ENCODE measurements at regions not wholly inside any gene's neighbourhood (a gene's known extent, or its start where the extent isn't known, plus 50 kb on each side); places are given as distances from the start of the nearest gene placed in this dataset.

DNA sequence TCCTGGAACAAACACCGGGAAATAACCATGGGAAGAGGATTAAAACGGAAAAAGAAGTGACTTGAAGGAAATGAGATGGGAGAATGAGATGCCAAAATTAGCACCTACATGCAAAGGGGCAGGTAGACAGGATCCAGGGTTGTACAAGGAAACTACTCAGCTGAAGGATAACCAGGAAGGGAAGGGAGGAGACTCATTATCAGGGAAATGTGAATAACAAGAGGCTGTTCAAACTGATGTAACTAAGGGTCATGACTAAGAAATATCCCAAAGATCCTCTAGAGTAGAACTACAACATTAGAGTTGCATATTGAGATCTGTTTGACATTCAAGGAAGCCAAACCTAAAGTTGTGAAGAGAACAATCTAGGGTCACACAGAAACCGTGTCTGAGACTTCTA is 166.2 kb upstream of the SP8 start:
- FAIRE-seq, result no peak

DNA sequence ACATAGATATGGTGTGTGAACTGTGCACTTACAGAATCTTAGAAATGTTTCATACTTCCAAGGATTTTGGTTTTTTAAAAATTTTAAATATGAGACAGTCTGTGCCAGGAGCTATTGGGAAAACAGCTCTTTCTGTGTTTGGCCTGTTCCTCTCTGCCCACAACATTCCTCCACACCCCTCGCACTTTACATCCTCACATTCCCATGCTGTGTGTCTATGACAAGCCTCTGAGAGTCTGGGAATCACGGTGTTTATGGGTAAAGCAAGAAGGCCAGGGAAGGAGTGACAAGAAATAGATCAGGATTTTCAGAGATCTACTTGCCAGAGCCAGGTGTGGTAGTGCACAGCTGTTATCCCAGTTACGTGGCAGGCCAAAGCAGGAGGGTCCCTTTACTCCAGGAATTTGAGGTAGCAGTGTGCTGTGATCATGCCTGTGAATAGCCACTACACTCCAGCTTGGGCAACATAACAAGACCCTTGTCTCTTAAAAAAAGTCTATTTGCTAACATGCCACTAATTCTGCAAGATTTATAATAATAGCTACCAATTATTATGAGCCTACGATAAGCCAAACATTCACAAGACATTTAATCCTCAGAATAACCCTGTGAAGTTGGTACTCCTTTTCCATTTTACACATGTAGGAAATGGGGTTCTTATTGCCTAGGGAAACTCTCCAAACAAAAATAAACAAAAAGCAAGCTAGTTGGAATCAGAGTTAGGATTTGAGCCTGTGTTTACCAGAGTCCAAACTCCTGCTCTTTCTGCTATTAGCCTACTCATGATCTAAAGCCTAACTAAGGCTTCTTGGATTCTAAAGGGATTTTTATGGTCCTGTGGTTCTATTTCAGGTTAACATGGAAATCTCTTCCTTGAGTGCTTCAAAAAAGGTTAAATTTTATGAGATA is 168.3 kb upstream of the SP8 start:
- no peak for FAIRE-seq

DNA sequence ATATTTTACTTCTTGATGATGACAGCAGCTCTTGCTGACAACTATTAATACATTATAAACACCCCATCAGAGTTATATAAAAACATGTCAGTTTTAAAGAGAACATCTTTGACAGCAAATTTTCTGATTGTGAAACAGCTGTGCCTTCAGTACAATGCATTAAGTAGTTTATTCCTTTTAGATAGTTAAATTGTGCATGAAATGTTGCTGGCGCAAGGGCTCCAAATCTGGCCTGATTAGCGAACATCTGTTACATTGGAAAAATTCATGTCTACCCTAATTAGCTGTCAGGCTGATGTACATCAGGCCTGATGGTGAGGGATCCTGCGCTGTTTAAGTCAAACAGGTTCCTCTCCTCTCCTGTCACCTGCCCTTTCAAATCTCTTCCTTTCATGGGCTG is 171.9 kb upstream of the SP8 start:
- no peak for FAIRE-seq

DNA sequence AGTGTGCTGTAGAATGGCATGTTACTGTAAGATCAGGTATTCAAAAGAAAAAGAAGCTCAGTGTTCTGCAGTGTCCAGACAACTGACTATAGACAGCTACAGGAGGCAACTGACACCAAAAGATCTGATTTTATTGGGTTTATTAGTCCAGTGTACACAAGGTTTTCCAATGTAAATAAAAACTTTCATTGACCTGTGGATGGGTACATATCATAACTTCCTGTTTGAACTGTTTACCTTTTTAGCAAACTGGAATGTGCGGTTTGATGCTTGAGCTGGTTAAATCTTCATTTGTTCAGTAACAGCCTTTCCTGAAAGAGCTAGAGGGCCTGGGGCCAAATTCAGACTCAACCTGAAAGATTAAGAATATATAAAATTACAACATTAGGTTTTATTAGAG is 172.6 kb upstream of the SP8 start:
- FAIRE-seq, result no peak

DNA sequence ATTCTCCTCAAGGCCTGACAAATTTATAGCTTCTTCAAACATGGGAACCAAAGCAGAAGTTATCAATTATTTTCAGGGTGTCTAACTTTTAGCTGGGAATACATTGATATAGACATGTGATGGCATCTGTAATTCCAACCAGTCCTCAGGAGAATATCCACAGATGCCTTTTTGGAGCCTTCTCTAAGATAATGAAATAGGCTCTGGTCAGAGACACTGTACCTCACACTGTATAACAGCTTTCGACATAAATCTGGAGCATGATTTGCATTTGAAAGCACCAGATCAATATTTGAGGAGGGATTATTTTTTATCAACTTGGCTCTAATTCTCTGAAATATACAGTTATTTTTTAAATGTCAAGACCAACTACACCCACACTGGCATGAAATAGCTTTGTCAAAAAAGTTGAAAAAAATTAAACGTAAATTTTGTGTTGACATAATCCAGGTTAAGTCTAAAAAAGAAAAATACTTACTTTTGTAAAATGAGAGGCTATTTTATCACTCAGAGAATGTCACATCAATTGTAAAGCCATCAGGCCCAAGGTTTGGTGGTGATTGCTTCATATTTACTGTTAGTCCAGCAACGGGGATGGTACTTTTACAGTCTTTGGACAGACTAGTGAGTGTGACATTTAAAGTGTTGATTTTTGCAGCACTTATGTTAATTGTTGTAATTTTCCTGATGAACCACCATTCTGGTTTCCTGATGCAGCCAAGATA is 177.0 kb upstream of the SP8 start:
- no peak for FAIRE-seq

DNA sequence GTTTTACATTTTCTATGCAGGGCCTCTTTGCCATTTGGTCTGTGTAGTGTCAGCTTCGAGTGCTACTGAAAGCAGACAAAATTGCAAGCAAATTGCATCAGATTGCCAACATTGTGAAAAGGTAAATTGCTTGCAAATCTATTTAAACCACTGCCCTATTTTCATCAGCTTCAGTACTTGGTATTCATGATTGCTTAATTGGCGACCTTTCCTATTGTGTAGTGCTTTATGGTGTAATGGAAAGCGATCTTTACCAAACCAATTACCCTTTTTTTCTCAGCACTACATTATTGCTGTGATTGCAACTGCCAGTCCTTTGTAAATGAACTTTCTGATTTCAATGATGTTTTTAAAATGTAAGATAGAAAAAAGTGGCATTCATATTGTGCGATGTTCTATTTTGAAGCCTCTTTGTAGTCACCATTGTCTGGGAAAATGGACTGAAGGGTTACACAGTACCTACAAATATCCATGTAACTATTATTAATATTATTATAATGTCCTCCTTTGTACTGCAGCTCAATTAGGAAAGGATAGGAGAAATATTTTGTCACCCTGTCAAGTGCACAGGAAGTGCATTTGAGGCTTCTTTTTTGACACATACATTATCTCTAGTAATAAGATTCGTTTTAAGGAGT is 177.7 kb upstream of the SP8 start:
- FAIRE-seq, result no peak

DNA sequence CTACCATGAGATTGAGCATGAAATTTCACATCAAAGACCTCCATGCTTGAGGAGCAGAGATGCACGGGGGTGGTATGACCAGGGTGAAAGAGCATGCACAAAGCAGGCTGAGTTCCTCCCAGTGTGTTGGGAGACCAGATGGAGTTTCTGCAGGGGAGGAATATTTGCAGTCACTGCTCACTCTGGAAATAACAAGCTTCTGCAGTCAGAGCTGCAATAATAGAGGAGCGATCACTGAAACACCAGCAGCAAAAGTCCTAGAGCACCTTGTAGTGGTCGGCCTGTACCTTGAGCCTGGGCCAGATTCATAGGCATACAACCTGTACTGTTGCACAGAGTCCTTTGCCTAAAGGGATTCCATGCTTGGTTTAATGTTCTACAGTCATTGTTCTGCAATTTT is 184.5 kb upstream of the SP8 start:
- FAIRE-seq, result no peak

DNA sequence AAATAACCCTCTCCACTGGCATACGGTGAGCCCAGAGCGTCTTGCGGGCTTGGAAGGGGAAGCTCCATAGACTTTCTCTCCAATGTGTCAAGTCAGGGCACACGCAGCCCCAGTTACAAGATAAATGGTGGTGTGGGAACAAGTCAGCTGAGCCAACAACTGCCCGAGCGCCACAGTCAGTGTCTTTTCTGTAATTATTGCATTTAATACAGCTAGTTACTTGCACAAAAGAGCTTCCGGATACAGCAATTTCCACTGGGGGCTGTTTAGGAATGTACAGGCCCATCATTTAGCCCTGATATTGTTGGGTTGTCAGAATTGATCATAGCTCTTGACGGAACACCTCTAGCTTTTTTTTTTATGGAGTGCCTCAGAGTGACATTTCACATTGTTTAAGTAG is 193.5 kb upstream of the SP8 start:
- FAIRE-seq, result no peak

DNA sequence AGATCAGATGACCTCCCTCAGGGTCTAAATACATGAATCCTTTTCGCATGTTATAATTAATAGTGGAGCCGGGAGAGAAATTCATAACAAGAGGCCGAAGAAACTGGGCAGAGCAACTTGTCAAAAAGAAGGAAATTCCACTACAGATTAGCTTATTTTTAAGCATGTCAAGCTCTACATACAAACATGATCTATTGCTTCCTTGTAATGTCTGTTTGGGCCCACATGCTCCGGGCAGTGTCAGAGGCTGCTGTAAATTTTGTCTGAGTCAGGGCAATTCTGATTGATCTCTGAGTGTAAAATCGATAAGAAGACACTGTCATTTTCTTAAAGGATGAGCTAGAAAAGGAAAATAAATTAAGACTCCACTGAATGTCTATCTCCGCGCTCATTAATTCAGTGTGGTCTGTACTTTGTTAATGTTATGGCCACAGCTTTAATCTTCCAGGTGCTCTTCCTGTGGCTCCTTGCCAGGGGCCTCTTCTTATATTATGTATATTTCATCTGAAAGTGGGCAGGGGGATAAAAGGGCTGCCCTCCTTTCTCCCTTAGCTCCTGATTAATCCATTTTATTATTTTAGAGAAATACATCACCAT is 194.1 kb upstream of the SP8 start:
- FAIRE-seq, result no peak

DNA sequence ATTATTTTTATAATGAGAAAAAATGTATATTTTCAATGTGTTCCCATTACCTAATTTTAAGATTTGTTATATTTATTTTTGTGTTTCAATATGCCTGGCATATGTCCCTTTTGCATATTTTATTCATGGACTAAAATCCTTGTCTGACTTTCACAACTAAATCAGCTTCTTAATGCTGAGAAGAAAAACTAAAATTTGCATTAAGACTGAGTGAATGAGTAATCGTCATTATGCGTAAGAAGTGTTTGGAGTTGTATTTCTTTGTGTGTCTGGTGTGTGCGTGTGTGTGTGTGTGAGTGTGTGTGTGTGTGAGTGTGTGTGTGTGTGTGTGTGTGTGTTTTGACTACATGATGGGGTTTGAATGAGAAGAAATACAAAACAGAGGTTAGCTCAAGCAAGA is 201.7 kb upstream of the SP8 start:
- FAIRE-seq, result no peak

DNA sequence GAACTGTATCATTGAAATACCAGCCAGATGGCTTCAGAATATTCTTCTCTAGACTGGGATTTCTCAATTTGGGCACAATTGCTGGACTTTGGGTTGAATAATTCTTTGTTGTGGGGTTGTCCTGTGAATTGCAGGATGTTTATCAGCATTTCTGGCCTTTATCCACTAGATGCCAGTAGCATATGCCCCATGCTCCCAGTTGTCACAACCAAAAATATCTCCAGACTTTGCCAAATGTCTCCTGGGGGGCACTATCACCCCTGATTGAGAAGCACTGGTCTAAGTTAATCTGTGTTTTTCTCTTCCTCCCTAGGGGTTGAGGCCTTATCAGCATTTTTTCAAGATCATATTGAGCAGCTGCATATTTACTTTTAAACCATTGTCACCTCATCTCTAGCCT is 204.9 kb upstream of the SP8 start:
- no peak for FAIRE-seq

DNA sequence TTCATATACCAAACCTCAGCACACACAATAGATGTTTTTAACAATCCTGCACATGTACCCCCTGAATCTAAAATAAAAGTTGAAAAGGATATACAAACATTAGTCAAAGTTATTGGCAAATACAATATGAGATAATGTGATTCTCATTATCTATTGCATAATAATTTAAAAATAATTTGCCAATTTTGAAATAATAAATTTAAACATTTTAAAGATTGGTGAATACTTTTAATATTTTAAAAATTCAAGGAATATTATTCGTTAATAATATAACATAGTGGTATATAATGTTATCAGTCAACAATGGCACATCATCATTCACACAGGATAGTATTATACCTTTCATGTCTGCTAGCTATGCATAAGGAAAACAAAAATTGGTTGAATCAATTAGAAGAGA is 207.0 kb upstream of the SP8 start:
- FAIRE-seq, result no peak

DNA sequence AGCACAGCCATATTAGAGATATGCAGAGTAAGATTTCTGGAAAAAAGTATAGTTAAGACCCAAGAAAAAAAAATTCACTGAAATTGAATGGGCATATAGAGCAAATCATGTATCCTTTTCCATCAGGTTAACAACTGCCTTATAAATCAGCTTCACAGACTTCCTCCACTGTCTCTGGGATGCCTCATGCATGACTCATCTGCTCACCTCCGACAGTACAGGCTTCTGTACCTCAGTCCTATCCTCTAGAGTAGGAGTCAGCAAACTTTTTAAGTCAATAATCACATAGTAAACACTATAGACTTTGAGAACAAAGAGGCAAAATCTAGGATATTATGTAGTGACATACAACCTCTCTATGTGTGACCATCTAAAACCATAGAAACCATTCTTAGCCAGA is 211.6 kb upstream of the SP8 start:
- FAIRE-seq, result no peak

DNA sequence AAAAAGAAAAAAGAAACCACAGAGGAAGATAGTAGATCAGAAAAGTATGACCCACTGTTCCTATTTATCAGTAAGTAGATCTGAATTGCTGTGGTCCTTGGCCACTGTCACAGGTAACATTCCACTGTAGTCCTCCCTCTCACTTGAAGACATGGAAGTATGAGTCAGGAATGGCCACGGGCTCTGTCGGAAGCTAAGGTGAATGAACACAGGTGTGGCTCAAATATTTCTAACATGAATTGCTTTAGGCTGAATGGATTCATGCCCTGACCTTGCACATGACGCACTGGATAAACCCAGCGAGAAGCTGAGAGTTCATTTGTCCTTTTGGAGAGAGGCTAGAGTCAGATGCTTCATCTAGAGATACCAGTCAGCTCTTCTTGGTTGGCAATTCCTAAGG is 224.5 kb upstream of the SP8 start:
- FAIRE-seq, result no peak

DNA sequence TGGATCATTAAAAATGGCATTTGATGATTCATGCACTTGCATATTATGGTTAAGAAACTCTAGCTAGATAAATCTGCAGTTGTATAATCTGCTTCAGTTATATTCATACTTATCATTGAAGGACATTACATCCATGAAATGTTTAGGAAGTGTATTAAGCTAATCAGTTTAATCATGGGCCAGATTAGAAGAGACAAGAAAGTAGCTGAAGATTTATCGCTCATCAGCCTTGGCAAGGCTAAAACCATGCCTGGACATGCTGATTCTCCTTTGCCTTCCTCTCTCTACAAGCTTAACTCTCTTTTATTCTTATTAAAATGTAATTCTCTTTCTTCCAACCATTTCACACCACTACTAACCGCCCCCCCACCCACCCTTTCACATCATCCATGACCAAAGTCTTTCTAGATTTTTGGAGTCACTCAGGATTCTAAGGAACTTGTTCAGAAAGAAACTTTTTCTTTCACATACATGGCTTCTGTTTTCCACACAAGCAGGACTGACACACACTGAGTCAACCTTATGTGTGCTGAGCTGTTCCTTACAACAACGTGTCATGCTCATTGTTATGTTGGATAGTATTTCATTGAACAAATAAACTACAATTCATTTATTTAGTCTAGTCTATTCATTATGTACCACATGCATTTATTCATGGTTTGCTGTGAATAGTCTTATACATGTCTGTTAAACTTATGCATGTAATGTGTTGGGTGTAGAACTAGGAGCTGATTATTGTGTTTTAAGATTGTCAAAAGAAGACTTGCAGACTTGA is 227.3 kb upstream of the SP8 start:
- no peak for FAIRE-seq

DNA sequence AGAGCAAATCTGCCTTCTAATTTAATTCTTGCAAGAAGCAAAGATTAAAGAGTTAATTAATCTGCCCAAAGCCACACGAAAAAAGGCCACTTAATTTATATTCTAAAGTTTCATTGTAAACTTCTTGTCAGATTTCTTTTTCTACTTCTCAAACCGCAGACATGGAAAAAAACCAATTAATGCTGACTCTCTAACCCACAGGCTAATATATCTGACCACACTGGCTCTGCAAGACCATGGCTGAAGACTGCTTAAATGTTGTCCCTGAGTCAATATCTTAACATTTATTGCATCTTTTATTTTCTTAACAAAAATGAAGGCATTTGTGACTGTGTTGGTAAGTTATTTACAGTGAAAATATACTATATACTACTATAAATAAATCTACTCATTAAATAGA is 234.0 kb upstream of the SP8 start:
- no peak for FAIRE-seq

DNA sequence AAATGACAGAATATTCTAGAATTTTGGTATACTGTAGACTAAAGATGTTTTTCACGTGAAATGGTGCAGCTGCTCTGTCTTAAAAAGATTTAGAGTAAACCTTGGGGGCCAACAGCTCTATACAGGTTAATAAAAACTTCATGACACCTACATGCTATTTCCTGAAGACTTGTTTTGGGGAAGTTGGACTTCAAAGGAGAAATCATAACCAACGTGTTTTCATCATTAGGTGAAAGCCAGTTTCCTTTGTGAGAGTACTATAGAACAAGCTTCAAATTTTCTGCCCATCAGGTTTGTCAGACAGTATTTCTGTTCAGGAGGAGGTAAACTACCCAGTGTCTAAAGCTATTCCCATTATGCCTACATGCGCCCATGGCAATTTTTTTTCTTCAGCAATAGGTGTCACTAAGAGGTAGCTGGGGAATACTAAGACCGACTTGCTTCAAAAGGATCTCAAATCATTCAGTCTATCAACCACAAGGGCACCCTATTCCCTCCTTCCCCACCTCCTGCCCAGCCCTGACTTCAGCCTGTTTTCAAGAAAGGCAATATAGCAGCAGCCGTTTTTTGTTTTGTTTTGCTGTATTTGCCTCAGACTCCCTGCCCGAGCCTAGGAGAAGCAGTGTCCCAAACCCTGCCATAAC is 237.3 kb upstream of the SP8 start:
- FAIRE-seq, result no peak

DNA sequence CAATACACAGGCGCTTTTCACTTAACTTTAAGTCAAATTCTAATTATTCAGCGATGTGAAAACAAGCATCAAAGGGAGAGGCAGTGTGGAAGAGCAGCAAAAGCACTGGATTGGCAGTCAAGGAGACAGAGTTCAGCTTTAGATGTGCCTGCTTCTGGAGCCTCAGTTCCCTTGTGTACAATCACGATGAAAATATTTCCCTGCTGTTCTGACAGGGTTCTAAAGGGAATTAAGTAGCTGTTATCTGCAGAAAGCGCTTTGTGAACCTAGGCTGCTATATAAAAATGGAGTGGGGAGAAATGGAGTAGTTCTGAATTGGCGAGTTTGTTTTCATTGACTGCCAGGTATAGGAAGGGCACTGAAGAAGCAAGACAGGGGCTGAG is 237.8 kb upstream of the SP8 start:
- no peak for FAIRE-seq

DNA sequence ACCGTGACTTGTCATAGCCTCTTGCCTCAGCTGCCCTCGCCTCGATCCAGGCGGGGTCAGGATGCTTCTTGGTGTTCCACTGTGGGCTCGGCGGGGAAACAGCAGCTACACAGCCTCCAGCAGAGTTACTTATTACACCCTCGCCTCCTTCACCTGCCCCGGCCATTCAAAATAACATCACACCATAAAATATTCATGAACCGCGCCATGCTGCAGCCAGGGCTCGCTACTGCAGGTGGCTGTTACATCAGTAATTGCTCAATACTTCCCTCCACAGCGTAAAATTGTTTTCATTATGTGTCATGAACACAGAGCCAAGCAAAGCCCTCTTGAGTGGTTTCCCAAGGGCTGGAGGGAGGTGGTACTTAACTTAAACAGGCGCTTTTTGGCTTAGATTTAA is 241.5 kb upstream of the SP8 start:
- FAIRE-seq, result no peak

DNA sequence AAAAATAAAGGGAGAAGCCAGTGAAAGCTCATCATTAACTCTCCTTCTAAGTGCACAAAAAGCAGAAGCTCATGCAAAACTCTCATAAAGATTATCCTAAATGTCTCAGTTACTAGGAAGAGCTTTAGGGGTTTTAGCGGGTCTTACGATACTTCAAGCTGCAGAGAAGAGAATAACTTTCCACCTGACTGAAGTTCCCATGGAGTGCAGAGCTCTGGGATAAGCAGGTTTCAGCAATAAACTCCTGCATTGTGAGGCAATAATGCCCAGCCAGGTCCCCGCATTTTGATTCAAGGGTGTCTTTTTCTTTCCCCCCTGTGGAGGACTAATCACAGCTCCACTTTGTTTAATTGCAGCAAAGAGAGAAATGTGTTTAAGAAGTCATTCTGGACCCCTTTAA is 241.9 kb upstream of the SP8 start:
- no peak for FAIRE-seq

DNA sequence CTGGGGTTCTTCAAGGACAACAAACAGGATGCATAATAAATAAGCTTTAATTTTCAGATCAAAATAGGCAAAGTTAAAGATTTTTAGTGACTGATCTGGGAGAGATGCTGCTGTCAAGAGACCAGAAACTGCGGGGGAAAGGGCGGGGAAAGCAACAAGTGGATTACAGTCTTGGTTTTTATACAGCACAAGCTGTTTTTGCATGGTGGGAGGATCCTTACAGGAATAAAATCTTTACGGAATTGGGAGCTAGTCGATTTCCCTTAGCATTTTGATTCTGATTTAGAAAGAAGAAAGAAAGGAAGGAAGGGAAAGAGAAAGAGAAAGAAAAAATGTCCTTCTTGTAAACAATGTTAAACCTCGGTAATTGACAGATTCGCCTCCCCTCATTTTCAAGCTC is 242.3 kb upstream of the SP8 start:
- no peak for FAIRE-seq

DNA sequence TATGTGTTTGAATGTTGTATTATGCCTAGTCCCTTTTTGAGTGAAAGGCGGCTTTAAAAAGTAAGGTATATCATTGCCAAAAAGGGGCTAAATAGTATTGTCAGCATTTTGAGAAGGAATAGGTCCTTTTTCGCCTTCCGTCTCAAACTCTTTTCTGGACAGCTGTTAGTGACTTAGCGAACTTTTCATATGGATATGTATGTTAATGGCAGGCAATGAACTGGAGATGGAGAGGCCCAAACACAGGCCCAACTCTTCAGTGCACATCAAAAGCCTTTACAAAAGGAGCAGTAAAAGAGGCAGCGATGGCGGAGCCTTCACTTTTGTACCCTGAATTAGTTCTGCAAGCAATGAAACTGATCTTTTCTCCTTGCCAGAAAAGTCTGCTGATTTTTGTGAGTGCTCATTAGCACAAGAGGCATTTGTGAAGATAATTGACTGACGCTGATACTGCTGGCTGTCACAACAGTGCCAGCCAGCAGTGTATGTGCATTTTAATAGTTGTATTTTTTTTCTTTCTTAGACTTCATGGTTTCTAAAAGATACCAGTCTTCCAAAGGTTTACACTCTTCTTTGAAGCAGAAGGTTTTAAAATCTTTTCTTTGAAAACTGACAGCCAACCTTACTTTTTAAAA is 243.7 kb upstream of the SP8 start:
- FAIRE-seq, result no peak

Measured in endometrium (tissue), 2 donors.